HG03378 (cell line): ENCODE measurements at regions not wholly inside any gene's neighbourhood (a gene's known extent, or its start where the extent isn't known, plus 50 kb on each side); places are given as distances from the start of the nearest gene placed in this dataset.

Experiments used
- ATAC-seq: cut with Tn5 transposase; IDR thresholded peaks from one replicate; pipeline ENCODE4 v1.9.1; 2021; ENCODE audit warnings: mild to moderate bottlenecking, moderate library complexity; ENCODE audit not compliant: unreplicated experiment

DNA sequence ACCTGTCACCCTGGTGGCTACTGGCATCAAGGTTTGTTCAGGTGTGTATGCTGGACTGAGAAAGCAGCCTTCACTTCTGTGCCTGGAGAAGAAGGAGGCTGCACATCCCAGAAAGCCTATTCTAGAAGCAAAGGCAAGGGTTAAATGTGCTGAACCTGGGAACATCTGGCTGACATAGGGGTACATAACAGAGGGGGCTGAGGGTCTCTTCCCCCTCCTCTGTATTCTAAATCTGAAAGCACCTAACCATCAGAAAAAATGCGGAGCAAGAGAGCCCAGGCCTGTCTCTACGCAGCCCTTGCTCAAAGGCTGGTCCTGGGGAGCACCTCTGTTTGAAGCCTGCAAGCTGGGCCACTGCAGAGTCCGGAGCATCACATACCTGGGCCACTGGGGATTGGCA, 53.2 kb upstream of the FSTL4 start:
- no peak for ATAC-seq

DNA sequence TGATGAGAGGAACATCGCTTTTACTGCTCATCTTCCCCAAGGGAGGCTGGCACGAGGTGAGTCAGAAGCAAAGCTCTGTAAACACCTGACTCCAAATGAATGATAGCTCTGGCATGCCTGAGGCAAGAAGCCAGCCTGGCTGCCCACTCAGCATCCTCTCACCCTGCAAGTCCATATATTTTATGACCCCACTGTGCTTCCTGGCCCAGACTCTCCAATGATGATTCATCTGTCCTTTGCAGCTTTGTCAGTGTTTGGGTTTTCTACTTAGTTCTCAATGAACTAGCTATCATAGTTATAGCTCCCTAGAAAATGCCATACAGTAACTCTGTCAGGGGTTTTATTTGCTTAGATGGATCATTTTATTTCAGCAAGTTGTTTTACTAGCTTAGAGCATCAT, 52.1 kb upstream of the FSTL4 start:
- no peak for ATAC-seq

DNA sequence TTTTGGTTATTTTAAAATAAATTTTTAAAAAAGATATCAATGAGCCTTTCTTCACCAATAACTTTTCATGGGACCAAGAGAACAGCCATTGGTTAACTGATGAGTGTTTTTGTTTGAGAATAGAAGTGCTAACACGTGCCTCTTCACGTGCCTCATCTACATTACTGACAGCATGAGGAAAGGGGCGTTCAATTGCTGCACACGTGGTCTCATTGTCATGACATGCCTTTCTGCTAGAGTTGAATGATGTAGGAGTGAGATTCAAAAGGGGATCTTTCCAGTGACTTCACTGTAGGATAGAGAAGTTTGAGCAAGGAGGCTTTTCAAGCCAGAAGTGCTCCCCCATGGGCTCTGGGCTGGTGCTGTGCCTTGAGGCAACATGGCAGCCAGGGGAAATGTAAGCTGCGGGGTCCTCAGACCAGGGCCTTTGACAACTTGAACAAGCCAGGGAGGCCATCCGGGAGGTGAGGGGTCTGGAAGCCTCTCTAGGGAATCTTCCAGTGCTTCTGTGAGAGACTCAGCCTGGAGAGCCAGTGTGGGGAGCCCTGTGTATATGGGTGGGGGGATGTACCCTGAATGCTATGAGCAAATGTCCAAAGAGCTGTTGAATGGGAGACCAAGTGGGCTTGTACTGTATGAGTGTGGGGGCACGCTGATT, 51.2 kb upstream of the FSTL4 start:
- ATAC-seq = no peak

DNA sequence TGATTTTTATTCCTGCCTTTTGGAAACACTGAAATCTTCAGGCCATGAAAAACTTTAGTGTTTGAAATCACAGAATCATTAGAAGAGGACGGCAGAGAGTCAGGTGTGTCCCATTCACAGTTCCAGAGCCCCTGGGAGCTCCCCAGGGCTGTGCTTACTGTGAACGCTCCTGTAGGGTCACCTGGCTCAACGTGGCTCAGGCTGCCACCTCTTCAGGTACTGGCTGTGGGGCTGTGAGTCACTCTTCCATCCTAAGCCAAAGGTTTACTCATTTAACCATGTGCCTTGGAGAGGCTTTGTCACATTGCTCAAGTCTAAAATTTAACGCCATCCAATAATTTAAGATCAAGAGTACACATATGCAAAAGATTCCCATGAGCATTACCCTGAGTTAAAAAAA, 50.2 kb upstream of the FSTL4 start:
- ATAC-seq = no peak
